Pulmonary artery endothelial cell (primary cell): ENCODE measurements at regions not wholly inside any gene's neighbourhood (a gene's known extent, or its start where the extent isn't known, plus 50 kb on each side); places are given as distances from the start of the nearest gene placed in this dataset.
"Not testable (repeated sequence)": the region's sequence is repeated elsewhere in the genome, so short reads cannot be mapped to it uniquely, and the experiment has no call there.

Experiments used
- DNase-seq: peaks from one replicate; pipeline ENCODE4 v3.0.0-alpha.2; 2011; ENCODE audit warnings: low read depth, low spot score

- DNase-seq = no peak
These were observed 183.8 kb upstream of the NUDT10 start for GRCh38 chrX:51148848-51149247.

- no peak for DNase-seq
These were observed 180.9 kb upstream of the NUDT10 start for GRCh38 chrX:51151734-51152133.

GRCh38 chrX:51155157-51155556 lies 177.5 kb upstream of the NUDT10 start:
- DNase-seq = no peak

- DNase-seq = no peak
These were observed 177.1 kb upstream of the NUDT10 start for GRCh38 chrX:51155566-51155965.

GRCh38 chrX:51158231-51158630 lies 174.4 kb upstream of the NUDT10 start:
- no peak for DNase-seq

GRCh38 chrX:51159378-51159777 lies 173.2 kb upstream of the NUDT10 start:
- DNase-seq = not testable (repeated sequence)

GRCh38 chrX:51163730-51164129 lies 168.9 kb upstream of the NUDT10 start:
- no peak for DNase-seq

GRCh38 chrX:51178356-51178900 lies 154.2 kb upstream of the NUDT10 start:
- not testable (repeated sequence) for DNase-seq

- not testable (repeated sequence) for DNase-seq
These were observed 152.8 kb upstream of the NUDT10 start for GRCh38 chrX:51179805-51180204.

GRCh38 chrX:51182545-51182944 lies 150.1 kb upstream of the NUDT10 start:
- DNase-seq = no peak

- DNase-seq = no peak
These were observed 140.5 kb upstream of the NUDT10 start for GRCh38 chrX:51192104-51192503.

GRCh38 chrX:51215266-51215665 lies 117.4 kb upstream of the NUDT10 start:
- DNase-seq = no peak

GRCh38 chrX:51215856-51216255 lies 116.8 kb upstream of the NUDT10 start:
- DNase-seq = no peak

GRCh38 chrX:51242212-51242611 lies 90.4 kb upstream of the NUDT10 start:
- no peak for DNase-seq

GRCh38 chrX:51257490-51257889 lies 75.1 kb upstream of the NUDT10 start:
- DNase-seq = peak; percentile 8

GRCh38 chrX:51262271-51262670 lies 70.4 kb upstream of the NUDT10 start:
- DNase-seq = not testable (repeated sequence)

- no peak for DNase-seq
These were observed 60.0 kb upstream of the NUDT10 start for GRCh38 chrX:51272638-51273037.

- DNase-seq = no peak
These were observed 50.8 kb upstream of the NUDT10 start for GRCh38 chrX:51281758-51282318.
